ENCODE measurements at regions not wholly inside any gene's neighbourhood (a gene's known extent, or its start where the extent isn't known, plus 50 kb on each side); places are given as distances from the start of the nearest gene placed in this dataset.
"Not testable (repeated sequence)": the region's sequence is repeated elsewhere in the genome, so short reads cannot be mapped to it uniquely, and the experiment has no call there.

DNA sequence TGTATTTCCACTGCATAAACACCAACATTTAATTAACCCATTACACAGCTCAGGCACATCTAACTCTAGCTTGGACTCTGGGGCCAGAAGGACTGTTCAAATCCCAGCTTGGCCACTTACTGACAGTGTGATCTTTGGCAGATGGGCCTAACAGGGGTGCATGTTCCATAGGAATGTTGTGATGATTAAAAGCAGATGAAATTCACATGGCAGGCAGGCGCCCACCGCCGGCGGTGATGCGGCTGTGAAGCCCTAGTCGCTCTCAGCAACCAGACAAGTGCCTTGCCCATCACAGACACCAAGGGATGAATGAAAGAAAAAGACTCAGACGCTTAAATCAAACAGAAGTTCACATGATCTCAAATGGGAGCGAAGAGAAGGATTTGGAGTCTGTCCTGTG is 84.6 kb upstream of the WSB1 start:
- peaks cover 3% of the 10 kb centered on the region for H3K27me3 Mint-ChIP-seq (ENCODE audit: insufficient read depth)
- H3K4me3 Mint-ChIP-seq, result no peak overlapping the region
- H3K9me3 Mint-ChIP-seq, result peaks cover 1% of the 10 kb centered on the region
- H3K36me3 Mint-ChIP-seq (ENCODE audit: low read depth), result no peaks in the 10 kb centered on the region
- no peak for DNase-seq (ENCODE audit: low spot score)
- intact Hi-C loops (cut with micrococcal nuclease), result no loop called here
- H3K27ac Mint-ChIP-seq, result no peak overlapping the region
- H3K4me1 Mint-ChIP-seq (ENCODE audit: low read depth), result peaks cover 4% of the 10 kb centered on the region

DNA sequence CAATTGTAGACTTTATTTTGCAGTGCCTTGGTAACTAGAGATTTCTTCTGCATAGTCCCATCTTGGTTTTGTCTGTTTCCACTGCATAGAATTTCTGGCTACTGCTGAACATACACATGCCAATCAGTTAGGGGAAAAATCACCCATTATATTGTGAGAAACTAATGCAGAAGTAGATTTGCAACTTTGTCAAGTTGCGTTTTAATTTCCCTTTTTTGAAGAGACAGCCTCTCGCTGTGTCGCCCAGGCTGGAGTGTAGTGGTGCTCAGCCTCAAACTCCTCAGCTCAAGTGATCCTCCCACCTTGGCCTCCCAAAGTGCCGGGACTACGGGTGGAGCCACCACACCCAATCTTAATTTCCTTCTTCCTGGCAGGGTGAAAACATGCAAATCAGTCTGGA is 83.1 kb upstream of the WSB1 start:
- intact Hi-C loops (cut with micrococcal nuclease); H3K4me1 Mint-ChIP-seq (ENCODE audit: low read depth); H3K9me3 Mint-ChIP-seq; H3K27ac Mint-ChIP-seq; DNase-seq (ENCODE audit: low spot score); H3K4me3 Mint-ChIP-seq; H3K36me3 Mint-ChIP-seq (ENCODE audit: low read depth); H3K27me3 Mint-ChIP-seq (ENCODE audit: insufficient read depth): not testable (repeated sequence)

- Mint-ChIP-seq H3K27ac (no peak overlapping the region), H3K27me3 (ENCODE audit: insufficient read depth) (no peaks in the 10 kb centered on the region), H3K9me3 (peaks cover 6% of the 10 kb centered on the region), H3K36me3 (ENCODE audit: low read depth) (no peaks in the 10 kb centered on the region), H3K4me3 (no peak overlapping the region), H3K4me1 (ENCODE audit: low read depth) (peaks cover 5% of the 10 kb centered on the region)
- DNase-seq (ENCODE audit: low spot score), result no peak
- intact Hi-C loops (cut with micrococcal nuclease), result no loop called here
Measured at GRCh38 chr17:27216836-27217235, 77.1 kb upstream of the WSB1 start.

DNA sequence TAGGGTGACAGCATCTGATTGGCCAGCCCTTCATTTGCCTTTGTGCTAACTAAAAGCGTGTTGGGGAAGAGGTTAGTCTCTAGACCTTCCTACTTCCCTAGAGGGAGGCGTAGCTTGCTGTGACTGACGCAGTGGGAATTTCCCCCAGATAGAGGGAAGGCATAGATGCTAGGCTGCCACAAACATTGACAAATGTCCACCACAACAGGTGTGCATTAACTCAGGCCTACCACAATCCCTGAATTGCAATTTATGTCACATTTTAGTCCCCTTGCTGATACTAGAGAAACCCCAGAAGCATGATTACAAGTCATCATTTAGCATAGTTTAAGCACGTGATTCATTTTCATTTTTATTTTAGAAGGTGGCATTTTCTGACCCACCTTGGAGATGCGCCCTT is 76.3 kb upstream of the WSB1 start:
- no peaks in the 10 kb centered on the region for H3K27me3 Mint-ChIP-seq (ENCODE audit: insufficient read depth)
- no peak for DNase-seq (ENCODE audit: low spot score)
- no peak overlapping the region for H3K4me3 Mint-ChIP-seq
- peaks cover 6% of the 10 kb centered on the region for H3K9me3 Mint-ChIP-seq
- no peaks in the 10 kb centered on the region for H3K36me3 Mint-ChIP-seq (ENCODE audit: low read depth)
- intact Hi-C loops (cut with micrococcal nuclease), result no loop called here
- H3K27ac Mint-ChIP-seq, result no peak overlapping the region
- peaks cover 5% of the 10 kb centered on the region for H3K4me1 Mint-ChIP-seq (ENCODE audit: low read depth)

DNA sequence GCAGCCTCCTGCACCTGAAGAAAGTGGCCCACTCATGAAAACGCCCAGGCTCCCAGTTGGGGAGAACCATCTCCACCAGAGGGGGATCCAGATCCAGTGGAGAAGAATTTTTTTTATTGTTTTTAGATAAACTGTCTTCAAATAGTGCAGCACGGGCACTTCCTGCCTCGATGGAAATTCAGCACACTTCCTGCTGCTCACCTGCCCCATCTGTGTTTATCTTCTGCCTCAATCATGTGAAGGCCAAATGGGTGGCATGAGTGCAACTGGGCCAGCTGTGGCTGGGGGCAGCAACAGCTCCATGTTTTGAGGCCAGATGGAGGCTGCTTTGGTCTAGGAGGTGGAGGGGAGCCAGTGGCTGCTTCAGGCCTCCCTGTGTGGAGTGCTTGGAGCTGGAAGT is 75.9 kb upstream of the WSB1 start:
- Mint-ChIP-seq H3K36me3 (ENCODE audit: low read depth) (no peaks in the 10 kb centered on the region), H3K27me3 (ENCODE audit: insufficient read depth) (no peaks in the 10 kb centered on the region), H3K4me1 (ENCODE audit: low read depth) (peaks cover 5% of the 10 kb centered on the region), H3K4me3 (no peak overlapping the region), H3K27ac (no peak overlapping the region), H3K9me3 (peaks cover 6% of the 10 kb centered on the region)
- no peak for DNase-seq (ENCODE audit: low spot score)
- intact Hi-C loops (cut with micrococcal nuclease), result no loop called here

DNA sequence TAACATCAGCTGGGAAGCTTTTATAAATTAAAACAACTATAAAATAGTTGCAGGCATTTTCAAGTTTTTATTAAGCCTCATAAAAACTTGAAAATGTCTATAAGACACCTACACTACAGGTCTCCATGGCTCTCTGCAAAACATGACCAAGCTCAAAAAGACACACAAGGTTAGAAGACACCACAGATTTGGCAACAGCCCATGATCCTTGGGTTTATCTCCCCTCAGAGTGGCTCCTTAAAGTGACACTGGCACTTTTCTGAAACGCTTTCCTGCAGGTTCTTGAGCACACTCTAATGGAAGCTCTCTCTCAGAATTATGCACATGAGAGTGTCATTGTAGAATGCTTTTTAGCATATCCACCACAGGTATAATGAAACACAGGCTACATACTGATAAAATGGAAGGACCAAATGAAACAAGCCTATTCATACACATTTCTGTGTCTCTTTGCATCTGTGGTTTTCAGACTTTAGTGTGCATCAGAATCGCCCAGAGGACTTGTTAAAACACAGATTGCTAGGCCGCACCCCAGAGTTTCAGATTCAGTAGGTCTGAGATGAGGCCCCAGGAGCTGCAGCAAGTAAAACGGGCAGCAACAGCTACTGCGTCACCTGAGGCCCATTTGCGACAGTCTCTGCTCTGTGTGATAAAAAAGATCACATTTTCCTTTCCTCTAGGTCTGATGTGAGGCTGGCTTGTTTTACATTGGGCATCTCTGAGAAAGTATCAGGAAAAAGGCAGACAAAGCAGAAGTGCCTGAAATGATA is 75.0 kb upstream of the WSB1 start:
- no peak for DNase-seq (ENCODE audit: low spot score)
- H3K27me3 Mint-ChIP-seq (ENCODE audit: insufficient read depth), result no peaks in the 10 kb centered on the region
- peaks cover 5% of the 10 kb centered on the region for H3K4me1 Mint-ChIP-seq (ENCODE audit: low read depth)
- no peaks in the 10 kb centered on the region for H3K36me3 Mint-ChIP-seq (ENCODE audit: low read depth)
- no peak overlapping the region for H3K27ac Mint-ChIP-seq
- H3K9me3 Mint-ChIP-seq, result peaks cover 6% of the 10 kb centered on the region
- intact Hi-C loops (cut with micrococcal nuclease), result no loop called here
- no peak overlapping the region for H3K4me3 Mint-ChIP-seq

DNA sequence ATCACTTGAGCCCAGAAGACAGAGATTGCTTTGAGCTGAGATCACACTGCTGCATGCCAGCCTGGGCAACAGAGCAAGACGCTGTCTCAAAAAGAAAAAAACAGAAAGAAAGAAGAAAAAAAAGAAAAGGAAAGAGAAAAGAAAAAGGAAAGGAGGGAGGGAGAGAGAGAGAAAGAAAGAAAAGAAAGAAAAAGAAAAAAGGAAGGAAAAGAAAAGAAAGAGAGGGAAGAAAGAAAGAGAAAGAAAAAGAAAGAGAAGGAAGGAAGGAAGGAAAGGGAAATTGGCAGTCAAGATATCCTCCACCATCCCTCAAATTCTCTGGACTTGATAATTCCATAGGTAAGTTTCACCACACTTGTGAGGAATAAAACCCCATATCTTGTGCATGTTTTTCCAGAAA is 71.4 kb upstream of the WSB1 start:
- H3K36me3 Mint-ChIP-seq (ENCODE audit: low read depth), result no peaks in the 10 kb centered on the region
- peaks cover 5% of the 10 kb centered on the region for H3K4me1 Mint-ChIP-seq (ENCODE audit: low read depth)
- H3K9me3 Mint-ChIP-seq, result no peaks in the 10 kb centered on the region
- no peak overlapping the region for H3K27ac Mint-ChIP-seq
- no peak overlapping the region for H3K4me3 Mint-ChIP-seq
- peaks cover 2% of the 10 kb centered on the region for H3K27me3 Mint-ChIP-seq (ENCODE audit: insufficient read depth)
- intact Hi-C loops (cut with micrococcal nuclease), result no loop called here
- DNase-seq (ENCODE audit: low spot score), result no peak

DNA sequence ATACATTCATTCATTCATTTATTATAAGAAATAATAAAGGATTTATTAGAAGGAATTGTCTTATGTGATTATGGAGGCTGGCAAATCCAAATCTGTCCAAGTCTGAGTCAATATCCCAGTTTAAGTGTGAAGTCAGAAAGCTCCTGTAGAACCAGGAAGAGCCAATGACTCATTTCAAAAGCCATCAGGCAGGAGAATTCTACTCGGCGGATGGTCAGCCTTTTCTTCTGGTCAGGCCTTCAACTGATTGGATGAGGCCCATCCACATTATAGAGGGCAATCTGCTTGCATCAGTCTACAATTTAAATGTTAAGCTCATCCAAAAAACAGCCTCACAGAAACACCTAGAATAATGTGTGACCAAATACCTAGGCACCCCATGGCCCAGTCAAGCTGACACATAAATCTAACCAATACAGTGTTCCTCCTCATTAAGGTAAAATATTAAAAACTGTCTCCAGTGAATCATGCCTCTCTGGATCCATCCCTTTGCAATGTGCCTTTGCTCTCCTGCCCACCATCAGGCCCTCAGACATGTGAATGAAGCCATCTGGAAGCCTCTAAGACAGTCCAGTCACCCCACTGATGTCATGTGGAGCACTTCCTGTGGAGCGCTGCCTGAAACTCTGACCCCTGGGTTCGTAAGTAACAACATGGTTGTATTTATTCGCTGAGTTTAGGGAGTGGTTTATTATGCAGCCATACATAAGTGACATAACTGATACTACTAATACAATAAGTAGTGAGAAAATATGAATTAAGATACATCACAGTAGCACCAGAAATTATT is 69.2 kb upstream of the WSB1 start:
- peaks cover 5% of the 10 kb centered on the region for H3K27me3 Mint-ChIP-seq (ENCODE audit: insufficient read depth)
- no peak for DNase-seq (ENCODE audit: low spot score)
- no peaks in the 10 kb centered on the region for H3K4me1 Mint-ChIP-seq (ENCODE audit: low read depth)
- H3K9me3 Mint-ChIP-seq, result no peaks in the 10 kb centered on the region
- intact Hi-C loops (cut with micrococcal nuclease), result no loop called here
- no peaks in the 10 kb centered on the region for H3K36me3 Mint-ChIP-seq (ENCODE audit: low read depth)
- no peak overlapping the region for H3K27ac Mint-ChIP-seq
- no peak overlapping the region for H3K4me3 Mint-ChIP-seq

DNA sequence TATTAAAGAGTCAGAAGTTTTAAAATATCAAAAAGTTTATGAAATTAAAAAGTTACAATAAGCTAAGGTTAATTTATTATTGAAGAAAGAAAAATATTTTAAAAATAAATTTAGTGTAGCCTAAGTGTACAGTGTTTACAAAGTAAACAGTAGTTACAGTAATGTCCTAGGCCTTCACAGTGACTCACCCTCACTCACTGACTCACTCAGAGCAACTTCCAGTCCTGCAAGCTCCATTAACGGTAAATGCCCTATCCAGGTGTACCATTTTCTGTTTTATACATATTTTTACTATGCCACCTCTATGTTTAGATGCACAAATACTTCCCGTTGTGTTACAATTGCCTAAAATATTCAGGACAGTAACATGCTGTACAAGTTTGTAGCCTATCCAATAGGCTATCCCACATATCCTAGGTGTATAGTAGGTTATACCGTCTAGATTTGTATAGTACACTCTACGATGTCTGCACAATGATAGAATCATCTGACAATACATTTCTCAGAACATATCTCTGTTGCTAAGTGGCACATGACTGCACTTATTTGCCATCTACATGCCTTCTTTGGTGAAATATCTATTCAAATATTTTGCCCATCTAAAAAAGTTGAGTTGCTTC is 67.2 kb upstream of the WSB1 start:
- Mint-ChIP-seq H3K36me3 (ENCODE audit: low read depth) (no peaks in the 10 kb centered on the region), H3K27ac (no peak overlapping the region), H3K4me3 (no peak overlapping the region), H3K9me3 (no peaks in the 10 kb centered on the region), H3K27me3 (ENCODE audit: insufficient read depth) (peaks cover 5% of the 10 kb centered on the region), H3K4me1 (ENCODE audit: low read depth) (no peaks in the 10 kb centered on the region)
- intact Hi-C loops (cut with micrococcal nuclease), result no loop called here
- no peak for DNase-seq (ENCODE audit: low spot score)

- no peaks in the 10 kb centered on the region for H3K9me3 Mint-ChIP-seq
- H3K27ac Mint-ChIP-seq, result no peak overlapping the region
- no peak for DNase-seq (ENCODE audit: low spot score)
- no peaks in the 10 kb centered on the region for H3K4me1 Mint-ChIP-seq (ENCODE audit: low read depth)
- intact Hi-C loops (cut with micrococcal nuclease), result no loop called here
- peaks cover 17% of the 10 kb centered on the region for H3K27me3 Mint-ChIP-seq (ENCODE audit: insufficient read depth)
- no peaks in the 10 kb centered on the region for H3K36me3 Mint-ChIP-seq (ENCODE audit: low read depth)
- H3K4me3 Mint-ChIP-seq, result no peak overlapping the region
Measured at GRCh38 chr17:27230996-27231395, 62.9 kb upstream of the WSB1 start.

- no peaks in the 10 kb centered on the region for H3K9me3 Mint-ChIP-seq
- no peaks in the 10 kb centered on the region for H3K4me1 Mint-ChIP-seq (ENCODE audit: low read depth)
- DNase-seq (ENCODE audit: low spot score), result no peak
- H3K27me3 Mint-ChIP-seq (ENCODE audit: insufficient read depth), result peaks cover 17% of the 10 kb centered on the region
- H3K36me3 Mint-ChIP-seq (ENCODE audit: low read depth), result no peaks in the 10 kb centered on the region
- no peak overlapping the region for H3K27ac Mint-ChIP-seq
- intact Hi-C loops (cut with micrococcal nuclease), result no loop called here
- no peak overlapping the region for H3K4me3 Mint-ChIP-seq
Measured at GRCh38 chr17:27232328-27232727, 61.6 kb upstream of the WSB1 start.

DNA sequence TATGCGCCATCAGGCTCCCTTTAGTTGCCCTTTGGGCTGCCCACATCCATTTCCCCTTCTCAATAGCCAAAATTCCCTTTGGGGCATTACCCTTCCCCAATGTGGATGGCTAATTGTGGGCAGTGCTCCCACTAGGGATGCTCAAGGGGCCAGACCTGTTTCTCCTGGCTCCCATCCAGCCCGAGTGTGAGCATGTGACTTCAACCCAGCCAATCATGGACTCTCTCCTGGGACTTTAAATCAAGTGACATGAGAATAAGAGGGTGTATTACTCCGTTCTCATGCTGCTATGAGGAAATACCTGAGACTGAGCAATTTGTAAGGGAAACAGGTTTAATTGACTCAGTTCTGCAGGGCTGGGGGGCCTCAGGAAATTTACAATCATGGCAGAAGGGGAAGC is 60.9 kb upstream of the WSB1 start:
- no peak for DNase-seq (ENCODE audit: low spot score)
- Mint-ChIP-seq H3K4me1 (ENCODE audit: low read depth) (no peaks in the 10 kb centered on the region), H3K27ac (no peak overlapping the region), H3K27me3 (ENCODE audit: insufficient read depth) (peaks cover 14% of the 10 kb centered on the region), H3K4me3 (no peak overlapping the region), H3K9me3 (no peaks in the 10 kb centered on the region), H3K36me3 (ENCODE audit: low read depth) (no peaks in the 10 kb centered on the region)
- intact Hi-C loops (cut with micrococcal nuclease), result no loop called here

DNA sequence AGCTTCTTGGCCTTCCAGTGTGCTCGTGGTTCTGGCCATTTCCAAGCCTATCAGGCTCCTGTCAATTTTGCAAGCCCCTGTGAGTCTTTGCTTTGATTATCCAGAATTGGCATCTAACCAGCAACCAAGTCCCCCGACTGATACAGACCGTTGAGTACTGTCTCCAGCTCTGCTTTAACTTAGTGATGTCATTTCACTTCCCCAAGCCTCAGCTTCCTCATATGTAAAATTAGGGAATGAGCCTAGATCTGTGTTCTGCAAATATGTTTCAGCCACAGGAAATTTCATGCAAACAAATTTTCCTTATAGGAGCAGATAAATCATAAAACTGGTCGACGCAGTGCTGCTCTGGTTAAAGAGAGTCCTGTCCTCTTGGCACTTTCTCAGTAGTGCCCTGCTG is 60.1 kb upstream of the WSB1 start:
- no peaks in the 10 kb centered on the region for H3K36me3 Mint-ChIP-seq (ENCODE audit: low read depth)
- no peak for DNase-seq (ENCODE audit: low spot score)
- no peaks in the 10 kb centered on the region for H3K9me3 Mint-ChIP-seq
- H3K4me3 Mint-ChIP-seq, result no peak overlapping the region
- intact Hi-C loops (cut with micrococcal nuclease), result no loop called here
- H3K27me3 Mint-ChIP-seq (ENCODE audit: insufficient read depth), result peaks cover 14% of the 10 kb centered on the region
- no peak overlapping the region for H3K27ac Mint-ChIP-seq
- H3K4me1 Mint-ChIP-seq (ENCODE audit: low read depth), result peaks cover 7% of the 10 kb centered on the region

Data from activated T-helper 1 cell treated with anti-CD3 and anti-CD28 coated beads, Interleukin-12 subunit alpha, Interleukin-12 subunit beta, Interleukin-2, Interleukin-4 antibody, amounts not matched to agents 30 ng/mL and 10 ng/mL and 1 ng/mL, durations not matched to agents 14 hours and 24 hours and 36 hours (primary cell).